ENCODE measurements at regions not wholly inside any gene's neighbourhood (a gene's known extent, or its start where the extent isn't known, plus 50 kb on each side); places are given as distances from the start of the nearest gene placed in this dataset.

- TF ChIP-seq CTCF (conservative IDR thresholded peaks at IDR 0.05; ENCODE audit: low read depth in 2 of 2), result no peak
- TF ChIP-seq REST (IDR thresholded peaks at IDR 0.05; ENCODE audit: unreplicated experiment), result no peak
- TF ChIP-seq EZH2 (IDR thresholded peaks at IDR 0.05; ENCODE audit: low read depth, unreplicated experiment), result no peak
- TF ChIP-seq POLR2AphosphoS5 (IDR thresholded peaks at IDR 0.05; ENCODE audit: low read depth), result no peak
- no peak for TF ChIP-seq CREB1 (CRISPR knock-in tag; IDR thresholded peaks at IDR 0.05; ENCODE audit: low read depth)
- no peak for TF ChIP-seq JUNB (IDR thresholded peaks at IDR 0.05; ENCODE audit: unreplicated experiment)
- TF ChIP-seq ETS1 (IDR thresholded peaks at IDR 0.05), result no peak
- TF ChIP-seq EZH2phosphoT487 (IDR thresholded peaks at IDR 0.05; ENCODE audit: unreplicated experiment), result no peak
These were observed 445.5 kb downstream of the EFNB2 start for GRCh38 chr13:106090001-106090400.

All from GM23338 (cell line).